Testis (tissue), 2 donors: ENCODE measurements at regions not wholly inside any gene's neighbourhood (a gene's known extent, or its start where the extent isn't known, plus 50 kb on each side); places are given as distances from the start of the nearest gene placed in this dataset.

Experiments used
- DNase-seq: peaks from one replicate; pipeline ENCODE4 v3.0.0-alpha.2; 2019
- H3K27ac ChIP-seq, 2 donors: fragments of 200-600 bp; sonication (generic); one replicate each; pipeline ENCODE4 v1.5.1; 2019
- H3K27me3 ChIP-seq: fragments of 200-600 bp; sonication (generic); one replicate; pipeline ENCODE4 v1.5.1; 2019
- H3K36me3 ChIP-seq: fragments of 200-600 bp; sonication (generic); one replicate; pipeline ENCODE4 v1.5.1; 2017; ENCODE audit warnings: low read depth; ENCODE audit errors: missing control alignments
- H3K4me1 ChIP-seq: fragments of 200-600 bp; sonication (generic); one replicate; pipeline ENCODE4 v1.5.1; 2019
- H3K4me3 ChIP-seq, 2 donors: fragments of 200-600 bp; sonication (generic); one replicate each; pipeline ENCODE4 v1.5.1; 2017 to 2019
- H3K9me3 ChIP-seq: fragments of 200-600 bp; sonication (generic); one replicate; pipeline ENCODE4 v1.5.1; 2017
- POLR2A ChIP-seq: fragments of 450-650 bp; IDR thresholded peaks from one replicate; pipeline ENCODE4 v1.6.1; 2017; ENCODE audit warnings: antibody characterized with exemption, mild to moderate bottlenecking, moderate library complexity
- WGBS, 2 donors: methylation state at CpG; one replicate each; pipeline ENCODE4 v1.1.5; 2018; 5-methylcytosine and 5-hydroxymethylcytosine counted together
- intact Hi-C: fragments of 100-400 bp; cut with DNase I; formaldehyde crosslinking; loops from one replicate; pipeline ENCODE4 v1.15.1; 2023; ENCODE audit warnings: low total_unique reads
- TF ChIP-seq, protein P1 (sequence below), 3 experiments: fragments of 450-650 bp in 2 of 3; fragments of 200-600 bp in 1 of 3; sonication (generic) in 1 of 3; IDR thresholded peaks; one replicate each; pipeline ENCODE4 v1.5.1; 2016 to 2019; ENCODE audit warnings: antibody characterized with exemption in 3 of 3, mild to moderate bottlenecking in 2 of 3, moderate library complexity in 1 of 3

- no peaks in the 10 kb centered on the region for H3K4me1 ChIP-seq
- no peaks in the 10 kb centered on the region for H3K27me3 ChIP-seq
- H3K9me3 ChIP-seq = no peaks in the 10 kb centered on the region
- no peak for DNase-seq
- no peak overlapping the region for H3K27ac ChIP-seq
- intact Hi-C loops = no loop called here
- no peak for TF ChIP-seq POLR2A
- TF ChIP-seq, protein P1, sequence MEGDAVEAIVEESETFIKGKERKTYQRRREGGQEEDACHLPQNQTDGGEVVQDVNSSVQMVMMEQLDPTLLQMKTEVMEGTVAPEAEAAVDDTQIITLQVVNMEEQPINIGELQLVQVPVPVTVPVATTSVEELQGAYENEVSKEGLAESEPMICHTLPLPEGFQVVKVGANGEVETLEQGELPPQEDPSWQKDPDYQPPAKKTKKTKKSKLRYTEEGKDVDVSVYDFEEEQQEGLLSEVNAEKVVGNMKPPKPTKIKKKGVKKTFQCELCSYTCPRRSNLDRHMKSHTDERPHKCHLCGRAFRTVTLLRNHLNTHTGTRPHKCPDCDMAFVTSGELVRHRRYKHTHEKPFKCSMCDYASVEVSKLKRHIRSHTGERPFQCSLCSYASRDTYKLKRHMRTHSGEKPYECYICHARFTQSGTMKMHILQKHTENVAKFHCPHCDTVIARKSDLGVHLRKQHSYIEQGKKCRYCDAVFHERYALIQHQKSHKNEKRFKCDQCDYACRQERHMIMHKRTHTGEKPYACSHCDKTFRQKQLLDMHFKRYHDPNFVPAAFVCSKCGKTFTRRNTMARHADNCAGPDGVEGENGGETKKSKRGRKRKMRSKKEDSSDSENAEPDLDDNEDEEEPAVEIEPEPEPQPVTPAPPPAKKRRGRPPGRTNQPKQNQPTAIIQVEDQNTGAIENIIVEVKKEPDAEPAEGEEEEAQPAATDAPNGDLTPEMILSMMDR (IDR thresholded peaks at IDR 0.05) = no peak
- 92 to 93% methylated on average over 7 of the region's 7 CpGs for WGBS, 2 donors
- no peaks in the 10 kb centered on the region for H3K36me3 ChIP-seq
- no peak overlapping the region for H3K4me3 ChIP-seq
Measured at GRCh38 chr2:220673151-220673874, 898.8 kb downstream of the EPHA4 start.

DNA sequence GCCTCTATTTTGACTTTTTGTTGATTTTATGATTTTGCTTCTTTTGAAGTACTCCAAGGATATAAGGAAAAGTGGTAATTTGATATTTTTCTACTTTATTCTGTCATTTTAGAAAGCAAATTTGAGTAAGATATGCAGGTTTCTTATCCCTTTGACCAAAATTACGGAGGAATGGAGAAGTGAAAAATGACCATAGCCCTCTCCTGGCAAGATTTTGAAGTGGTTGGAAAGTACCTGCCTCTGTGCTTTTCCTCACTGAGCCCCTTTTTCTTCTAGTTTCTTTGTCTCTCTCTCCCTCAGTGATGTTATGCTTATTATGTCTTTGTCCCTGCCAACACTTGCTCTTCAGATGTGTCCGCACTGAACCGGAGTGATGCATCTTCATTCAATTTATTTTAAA is 898.1 kb downstream of the EPHA4 start:
- H3K4me1 ChIP-seq = no peaks in the 10 kb centered on the region
- no peak for DNase-seq
- no peaks in the 10 kb centered on the region for H3K36me3 ChIP-seq
- H3K27me3 ChIP-seq = no peaks in the 10 kb centered on the region
- 91 to 92% methylated on average over 3 of the region's 3 CpGs for WGBS, 2 donors
- H3K27ac ChIP-seq = no peak overlapping the region
- TF ChIP-seq, protein P1 (IDR thresholded peaks at IDR 0.05) = no peak
- TF ChIP-seq POLR2A = no peak
- intact Hi-C loops = no loop called here
- H3K9me3 ChIP-seq = no peaks in the 10 kb centered on the region
- no peak overlapping the region for H3K4me3 ChIP-seq

GRCh38 chr2:220676695-220677094 is 895.4 kb downstream of the EPHA4 start:
- Histone ChIP-seq H3K9me3 (no peaks in the 10 kb centered on the region), H3K27ac (no peak overlapping the region), H3K4me1 (no peaks in the 10 kb centered on the region), H3K4me3 (no peak overlapping the region), H3K27me3 (no peaks in the 10 kb centered on the region), H3K36me3 (no peaks in the 10 kb centered on the region)
- intact Hi-C loops = no loop called here
- no peak for DNase-seq
- 86 to 94% methylated on average over 1 of the region's 1 CpG for WGBS, 2 donors
- TF ChIP-seq, protein P1 (IDR thresholded peaks at IDR 0.05) = no peak
- TF ChIP-seq POLR2A = no peak

GRCh38 chr2:220678943-220679342 is 893.2 kb downstream of the EPHA4 start:
- Histone ChIP-seq H3K27ac (no peak overlapping the region), H3K9me3 (no peaks in the 10 kb centered on the region), H3K36me3 (no peaks in the 10 kb centered on the region), H3K27me3 (no peaks in the 10 kb centered on the region), H3K4me3 (no peak overlapping the region), H3K4me1 (no peaks in the 10 kb centered on the region)
- intact Hi-C loops = no loop called here
- no peak for DNase-seq
- TF ChIP-seq, protein P1 (IDR thresholded peaks at IDR 0.05) = no peak
- no peak for TF ChIP-seq POLR2A

DNA sequence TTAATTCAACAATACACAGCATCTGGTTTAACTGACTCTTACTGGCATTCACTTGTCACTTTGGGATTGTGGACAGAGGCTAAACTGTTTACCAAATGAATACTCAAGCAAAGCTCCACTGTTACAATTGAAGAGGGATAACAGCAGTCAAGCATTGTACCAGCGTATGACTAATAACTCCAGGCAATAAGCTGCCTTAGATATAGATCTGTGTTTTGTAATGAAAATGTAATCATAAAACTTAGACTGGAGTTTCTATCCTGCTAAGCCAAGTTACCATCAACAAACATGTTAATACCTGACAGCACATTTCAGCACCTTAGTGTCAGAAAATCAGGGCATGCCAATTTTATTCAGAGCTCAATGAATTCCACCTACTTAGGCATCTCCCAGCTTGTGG is 889.5 kb downstream of the EPHA4 start:
- Histone ChIP-seq H3K36me3 (no peaks in the 10 kb centered on the region), H3K4me1 (no peaks in the 10 kb centered on the region), H3K27ac (no peak overlapping the region), H3K27me3 (no peaks in the 10 kb centered on the region), H3K9me3 (no peaks in the 10 kb centered on the region), H3K4me3 (no peak overlapping the region)
- WGBS, 2 donors = 76 to 91% methylated on average over 1 of the region's 1 CpG
- intact Hi-C loops = no loop called here
- no peak for DNase-seq
- TF ChIP-seq POLR2A = no peak
- TF ChIP-seq, protein P1 (IDR thresholded peaks at IDR 0.05) = no peak
